ENCODE measurements at regions not wholly inside any gene's neighbourhood (a gene's known extent, or its start where the extent isn't known, plus 50 kb on each side); places are given as distances from the start of the nearest gene placed in this dataset.
"Not testable (repeated sequence)": the region's sequence is repeated elsewhere in the genome, so short reads cannot be mapped to it uniquely, and the experiment has no call there.

GRCh38 chr17:30731210-30732132 lies 93.0 kb downstream of the CRLF3 start:
- DNase-seq, result peak; percentile 84

GRCh38 chr17:30730837-30731209 lies 93.7 kb downstream of the CRLF3 start:
- DNase-seq, result not testable (repeated sequence)

GRCh38 chr17:30730171-30730836 lies 94.2 kb downstream of the CRLF3 start:
- not testable (repeated sequence) for DNase-seq

DNA sequence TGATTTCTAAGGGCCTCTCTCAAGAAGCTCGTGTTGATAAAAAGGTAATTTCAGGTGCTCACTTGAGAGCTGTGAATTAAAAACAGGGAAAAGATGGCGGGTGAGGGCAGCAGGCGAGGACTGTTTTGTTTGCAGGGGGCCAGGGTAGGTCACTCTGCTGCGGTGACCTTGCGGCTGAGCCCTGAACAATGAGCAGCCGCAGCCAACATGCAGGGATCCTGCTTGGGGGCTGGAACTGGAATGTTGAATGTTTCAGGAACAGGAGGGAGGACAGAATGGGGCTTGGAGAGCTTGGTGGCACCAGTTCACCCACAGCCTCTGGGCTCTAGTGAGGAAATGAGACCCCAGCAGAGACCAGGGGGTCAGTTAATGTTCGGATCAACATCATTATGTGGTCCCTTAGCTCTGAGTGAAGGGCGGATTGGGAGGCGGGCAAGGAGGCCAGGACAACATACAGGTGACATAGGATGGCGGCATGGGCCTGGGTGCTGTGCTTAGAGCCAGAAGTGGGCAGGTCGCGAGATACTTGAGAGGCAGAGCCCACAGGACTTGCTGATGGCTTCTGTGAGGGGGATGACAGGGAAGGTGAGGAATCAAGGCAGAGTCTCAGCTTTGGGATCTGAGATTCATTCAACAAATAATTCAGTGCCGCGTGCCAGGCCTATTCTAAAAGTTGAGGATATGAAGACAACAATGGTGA lies 94.9 kb downstream of the CRLF3 start:
- DNase-seq, result not testable (repeated sequence)

- DNase-seq, result not testable (repeated sequence)
Observed at GRCh38 chr17:30727517-30727916, 97.0 kb downstream of the CRLF3 start.

DNA sequence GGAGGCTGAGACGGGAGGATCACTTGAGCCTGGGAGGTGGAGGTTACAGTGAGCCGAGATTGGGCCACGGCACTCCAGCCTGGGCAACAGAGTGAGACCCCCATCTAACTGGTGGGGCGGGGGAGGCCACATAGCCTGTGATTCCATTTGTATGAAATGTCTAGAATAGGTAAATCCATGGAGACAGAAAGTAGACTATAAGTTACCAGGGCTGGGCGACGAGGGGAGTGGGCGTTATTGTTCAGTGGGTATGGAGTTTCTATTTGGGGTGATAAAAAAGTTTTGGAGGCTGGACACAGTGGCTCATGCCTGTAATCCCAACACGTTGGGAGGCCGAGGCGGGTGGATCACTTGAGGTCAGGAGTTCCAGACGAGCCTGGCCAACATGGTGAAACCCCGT lies 97.8 kb downstream of the CRLF3 start:
- DNase-seq, result not testable (repeated sequence)

DNA sequence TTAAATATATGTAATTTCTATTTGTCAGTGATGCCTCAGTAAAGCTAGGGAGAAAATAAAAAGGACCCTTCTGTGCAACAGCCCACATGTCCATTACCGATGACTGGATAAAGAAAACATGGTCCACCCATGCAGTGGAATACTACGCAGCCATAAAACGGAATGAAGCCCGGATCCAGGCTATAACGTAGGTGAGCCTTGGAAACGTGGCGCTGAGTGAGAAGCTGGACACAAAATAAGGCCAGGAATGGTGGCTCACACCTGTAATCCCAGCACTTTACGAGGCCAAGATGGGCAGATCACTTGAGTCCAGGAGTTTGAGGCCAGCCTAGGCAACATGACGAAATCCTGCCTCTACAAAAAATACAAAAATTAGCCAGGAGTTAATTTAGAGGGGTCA lies 98.2 kb downstream of the CRLF3 start:
- not testable (repeated sequence) for DNase-seq

- not testable (repeated sequence) for DNase-seq
Observed at GRCh38 chr17:30724034-30724650, 100.3 kb downstream of the CRLF3 start.

GRCh38 chr17:30722114-30722780 lies 102.2 kb downstream of the CRLF3 start:
- DNase-seq, result not testable (repeated sequence)

DNA sequence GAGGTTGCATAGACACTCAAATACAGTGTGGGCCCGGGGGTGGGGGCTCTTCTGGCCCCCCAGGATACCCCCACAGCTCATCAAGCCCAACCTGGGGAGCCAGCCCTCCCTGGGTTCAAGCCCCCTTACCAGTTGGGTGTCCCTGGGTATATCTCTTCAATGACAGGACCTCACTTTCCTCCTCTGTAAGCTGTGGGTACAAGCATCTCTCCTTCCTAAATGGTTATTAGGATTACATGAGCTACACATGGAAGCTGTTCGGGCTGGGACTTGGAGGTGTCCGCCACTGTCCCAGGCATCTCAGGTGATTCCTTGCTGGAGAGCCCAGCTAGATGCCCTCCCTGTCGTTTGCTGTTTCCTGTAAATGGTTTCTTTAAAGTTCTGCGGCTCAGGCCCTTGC lies 103.5 kb downstream of the CRLF3 start:
- not testable (repeated sequence) for DNase-seq

GRCh38 chr17:30720013-30720471 lies 104.5 kb downstream of the CRLF3 start:
- no peak for DNase-seq

GRCh38 chr17:30719131-30719973 lies 105.1 kb downstream of the CRLF3 start:
- peak; percentile 88 for DNase-seq

GRCh38 chr17:30718691-30719090 lies 105.8 kb downstream of the CRLF3 start:
- DNase-seq, result not testable (repeated sequence)

GRCh38 chr17:30718099-30718447 lies 106.4 kb downstream of the CRLF3 start:
- DNase-seq, result not testable (repeated sequence)

DNA sequence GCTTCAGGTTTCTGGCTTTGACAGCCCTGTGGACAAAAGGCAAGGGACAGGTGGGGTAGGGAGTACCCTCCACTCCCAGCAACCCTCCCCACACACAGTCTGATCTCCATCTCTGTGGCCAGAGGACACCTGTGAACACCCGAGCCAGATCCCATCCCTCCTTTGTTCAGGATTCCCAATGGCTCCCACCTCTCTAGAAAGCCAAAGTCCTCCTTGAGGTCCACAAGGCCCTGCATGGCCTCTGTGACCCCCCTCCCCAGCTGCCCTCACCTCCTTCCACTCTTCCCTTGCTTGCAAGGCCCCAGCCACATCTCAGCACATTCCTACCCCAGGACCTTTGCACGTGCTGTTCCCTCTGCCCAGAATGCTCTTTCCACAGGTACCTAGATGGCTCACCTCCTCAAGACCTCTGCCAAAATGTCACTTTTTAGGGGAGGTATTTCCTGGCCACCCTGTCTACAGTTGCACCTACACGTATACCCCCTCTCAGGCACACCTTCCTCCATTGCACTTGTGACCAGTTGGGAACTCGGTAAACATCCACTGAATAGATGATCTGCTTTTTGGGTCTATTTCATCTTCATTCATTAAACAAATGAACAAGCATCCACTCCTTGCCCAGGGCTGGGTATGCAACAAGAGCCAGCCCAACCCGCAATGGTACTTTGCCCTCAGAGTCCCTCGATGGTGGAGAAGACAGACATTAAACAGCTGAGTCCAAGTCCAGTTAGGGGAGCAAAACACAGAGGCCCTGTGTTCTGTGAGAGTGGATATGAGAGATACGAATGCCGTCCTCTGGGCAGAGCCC lies 107.0 kb downstream of the CRLF3 start:
- no peak for DNase-seq

DNA sequence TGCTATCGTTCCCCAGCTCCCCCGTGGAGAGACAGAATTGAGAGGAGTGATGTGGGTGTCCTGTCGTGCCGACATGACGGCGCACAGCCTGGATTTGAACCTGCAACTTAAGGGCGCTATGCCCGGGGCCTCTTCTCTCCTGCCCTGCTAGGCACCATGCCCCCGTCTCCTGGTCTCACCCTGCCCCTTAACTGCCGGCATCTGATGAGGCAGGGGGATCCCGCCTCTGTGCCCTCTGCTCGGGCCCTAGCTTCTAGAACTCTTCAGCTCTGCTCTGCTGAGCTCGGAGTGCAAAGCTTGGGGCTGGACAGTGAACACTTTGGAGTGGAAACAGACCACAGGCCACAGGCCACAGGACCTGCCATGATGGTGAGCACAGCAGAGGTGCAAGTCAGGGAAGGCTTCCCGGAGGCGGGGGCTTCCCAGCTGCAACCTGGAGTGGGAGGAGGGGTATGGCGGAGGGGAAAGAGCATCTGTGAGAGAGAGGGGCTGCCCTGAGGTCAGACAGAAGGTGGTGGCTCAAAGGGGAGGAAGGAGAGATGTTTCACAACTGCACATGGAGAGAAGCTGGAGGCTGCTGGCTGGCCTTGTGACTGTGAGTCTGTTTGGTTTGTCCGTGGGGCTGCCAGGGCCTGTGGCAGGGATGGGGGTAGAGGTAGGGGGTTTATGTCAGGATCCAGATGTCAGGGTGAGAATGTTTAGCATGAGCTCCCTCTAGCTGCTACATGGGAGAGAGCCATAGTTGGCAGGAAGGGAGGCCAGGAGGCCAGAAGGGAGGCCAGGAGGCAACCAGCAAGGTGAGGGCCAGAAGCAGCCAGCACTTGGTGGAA lies 107.8 kb downstream of the CRLF3 start:
- DNase-seq, result no peak

DNA sequence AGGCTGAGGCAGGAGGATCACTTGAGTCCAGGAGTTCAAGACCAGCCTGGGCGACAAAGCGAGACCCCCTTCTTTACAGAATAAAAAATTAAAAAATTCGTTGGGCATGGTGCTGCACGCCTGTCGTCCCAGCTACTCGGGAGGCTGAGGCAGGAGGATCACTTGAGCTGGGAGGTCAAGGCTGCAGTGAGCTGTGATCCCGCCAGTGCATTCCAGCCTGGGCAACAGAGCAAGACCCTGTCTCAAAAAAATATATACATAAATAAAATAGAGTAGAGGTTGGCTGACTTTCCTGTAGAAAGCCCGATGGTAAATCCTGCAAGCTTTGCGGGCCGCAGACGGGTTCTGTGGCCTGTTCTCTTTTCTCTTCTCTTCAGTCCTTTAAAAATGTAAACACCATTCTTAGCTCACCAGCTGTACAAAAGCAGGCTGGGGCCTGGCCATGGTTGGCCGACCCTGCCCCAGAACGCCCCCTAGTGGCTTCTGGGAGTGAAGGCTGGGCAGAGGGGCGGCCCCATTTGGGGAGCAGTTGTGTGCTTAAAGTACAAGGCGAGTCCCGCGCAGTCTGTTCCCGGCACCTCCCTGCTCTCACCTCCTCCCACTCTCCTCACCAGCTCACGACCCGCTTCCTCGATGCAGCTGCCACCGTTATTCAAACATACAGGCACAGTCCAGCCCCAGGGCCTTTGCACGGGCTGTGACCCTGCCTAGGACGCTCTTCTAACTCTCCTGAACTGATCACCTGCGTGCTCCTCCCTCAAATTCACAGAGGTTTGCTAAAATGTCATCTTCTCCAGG lies 109.5 kb downstream of the CRLF3 start:
- peak; percentile 46 for DNase-seq

DNA sequence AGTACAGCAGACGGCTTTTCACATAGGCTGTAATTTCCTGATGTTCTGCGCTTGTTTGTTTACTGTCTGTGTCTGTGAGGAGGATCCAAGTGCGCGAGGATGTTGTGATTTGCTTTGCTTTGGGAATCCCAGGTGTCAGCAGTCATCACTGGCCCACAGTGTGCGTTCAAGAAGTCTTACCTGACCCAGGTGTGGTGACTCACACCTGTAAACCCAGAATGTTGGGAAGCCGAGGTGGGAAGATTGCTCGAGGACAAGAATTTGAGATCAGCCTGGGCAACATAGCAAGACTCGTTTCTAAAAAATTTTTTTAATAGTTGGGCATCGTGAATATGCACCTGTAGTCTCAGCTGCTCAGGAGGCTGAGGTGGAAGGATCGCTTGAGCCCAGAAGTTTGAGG lies 110.7 kb downstream of the CRLF3 start:
- not testable (repeated sequence) for DNase-seq

DNA sequence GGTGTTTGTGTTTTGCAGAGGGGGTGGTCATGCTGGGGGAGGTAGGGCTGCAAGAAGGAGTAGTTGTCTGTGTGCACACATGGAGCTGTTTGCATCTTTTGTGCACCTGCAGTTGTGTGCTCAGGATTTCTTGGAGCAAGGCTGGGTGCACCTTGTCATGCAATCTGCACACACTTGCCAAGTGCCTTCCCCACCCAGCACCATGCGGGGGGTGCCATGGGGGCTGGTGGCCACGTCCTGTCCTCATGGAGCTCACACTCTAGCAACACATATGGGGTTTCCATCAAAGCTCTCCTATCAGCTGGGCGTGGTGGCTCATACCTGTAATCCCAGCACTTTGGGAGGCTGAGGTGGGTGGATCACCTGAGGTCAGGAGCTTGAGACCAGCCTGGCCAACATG lies 111.6 kb downstream of the CRLF3 start:
- not testable (repeated sequence) for DNase-seq
